ENCODE measurements at regions not wholly inside any gene's neighbourhood (a gene's known extent, or its start where the extent isn't known, plus 50 kb on each side); places are given as distances from the start of the nearest gene placed in this dataset.

DNA sequence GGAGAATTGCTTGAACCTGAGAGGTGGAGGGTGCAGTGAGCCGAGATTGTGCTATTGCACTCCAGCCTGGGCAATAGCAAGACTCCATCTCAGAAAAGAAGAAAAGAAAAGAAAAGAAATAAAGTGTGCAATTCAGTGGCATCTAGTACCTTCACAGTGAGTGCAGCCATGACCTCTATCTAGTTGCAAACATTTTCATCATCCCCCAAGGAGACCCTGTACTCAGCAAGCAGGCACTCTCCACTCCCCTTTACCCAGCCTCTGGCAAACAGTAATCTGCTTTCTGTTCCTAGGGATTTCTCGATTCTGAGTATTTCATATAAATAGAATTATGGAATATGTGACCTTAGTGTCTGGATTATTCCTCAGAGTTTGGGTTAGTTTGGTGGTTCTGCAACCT, 130.4 kb upstream of the ARL4C start:
- intact Hi-C loops (cut with micrococcal nuclease; ENCODE audit: unreplicated experiment), result no loop called here
- no peak for DNase-seq (ENCODE audit: low spot score)
- ChIA-PET CTCF (no interaction called here), POLR2A (ENCODE audit: low non-redundant PET) (no interaction called here)
- H3K4me3 ChIP-seq (ENCODE audit: low read depth, low read length, poor library complexity, severe bottlenecking), result no peak overlapping the region
- H3K36me3 ChIP-seq (ENCODE audit: insufficient read depth, low read length, poor library complexity, severe bottlenecking), result no peaks in the 10 kb centered on the region
- H3K27me3 ChIP-seq (replicated peaks; ENCODE audit: insufficient read depth, low read depth, low read length, poor library complexity), result no peaks in the 10 kb centered on the region
- TF ChIP-seq EZH2 (IDR thresholded peaks at IDR 0.05; ENCODE audit: borderline replicate concordance, low read depth, low read length, poor library complexity, severe bottlenecking), result no peak
- TF ChIP-seq, protein P1, sequence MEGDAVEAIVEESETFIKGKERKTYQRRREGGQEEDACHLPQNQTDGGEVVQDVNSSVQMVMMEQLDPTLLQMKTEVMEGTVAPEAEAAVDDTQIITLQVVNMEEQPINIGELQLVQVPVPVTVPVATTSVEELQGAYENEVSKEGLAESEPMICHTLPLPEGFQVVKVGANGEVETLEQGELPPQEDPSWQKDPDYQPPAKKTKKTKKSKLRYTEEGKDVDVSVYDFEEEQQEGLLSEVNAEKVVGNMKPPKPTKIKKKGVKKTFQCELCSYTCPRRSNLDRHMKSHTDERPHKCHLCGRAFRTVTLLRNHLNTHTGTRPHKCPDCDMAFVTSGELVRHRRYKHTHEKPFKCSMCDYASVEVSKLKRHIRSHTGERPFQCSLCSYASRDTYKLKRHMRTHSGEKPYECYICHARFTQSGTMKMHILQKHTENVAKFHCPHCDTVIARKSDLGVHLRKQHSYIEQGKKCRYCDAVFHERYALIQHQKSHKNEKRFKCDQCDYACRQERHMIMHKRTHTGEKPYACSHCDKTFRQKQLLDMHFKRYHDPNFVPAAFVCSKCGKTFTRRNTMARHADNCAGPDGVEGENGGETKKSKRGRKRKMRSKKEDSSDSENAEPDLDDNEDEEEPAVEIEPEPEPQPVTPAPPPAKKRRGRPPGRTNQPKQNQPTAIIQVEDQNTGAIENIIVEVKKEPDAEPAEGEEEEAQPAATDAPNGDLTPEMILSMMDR (conservative IDR thresholded peaks at IDR 0.05; ENCODE audit: low read depth, low read length), result no peak
- no peaks in the 10 kb centered on the region for H3K9me3 ChIP-seq (ENCODE audit: low read depth, low read length, poor library complexity, severe bottlenecking)
- BruUV-seq (replicated peaks), result no TSS peak
- peaks cover 17% of the 10 kb centered on the region for H3K4me1 ChIP-seq (ENCODE audit: insufficient read depth, low read length, poor library complexity, severe bottlenecking)
- no peak overlapping the region for H3K27ac ChIP-seq (ENCODE audit: low read depth, low read length, poor library complexity, severe bottlenecking)

DNA sequence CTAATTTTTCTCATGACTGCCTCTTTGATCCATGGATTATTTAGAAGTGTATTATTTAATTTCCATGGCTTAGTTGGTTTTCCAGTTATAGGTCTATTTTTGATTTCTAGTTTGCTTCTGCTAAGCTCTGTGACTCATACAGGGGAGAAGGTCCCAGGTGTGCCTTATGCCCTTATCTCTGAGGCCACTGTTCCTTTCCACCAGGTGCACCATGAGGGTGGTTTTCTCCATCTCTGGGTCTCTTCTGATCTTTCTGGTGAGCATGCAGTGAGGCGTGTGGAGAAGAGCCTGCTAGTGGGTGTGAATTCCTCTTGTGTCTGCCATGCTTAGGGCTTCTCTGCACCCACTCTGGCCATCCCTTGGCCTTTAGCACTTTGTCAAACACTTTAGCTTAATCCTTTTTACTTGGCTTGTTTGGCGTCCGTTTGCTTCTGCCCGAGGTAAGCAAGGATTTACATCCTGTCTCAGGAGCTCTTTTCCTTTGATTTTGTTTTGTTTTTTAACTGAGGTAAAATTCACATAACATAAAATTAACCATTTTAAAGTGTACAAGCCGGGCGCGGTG, 129.8 kb upstream of the ARL4C start:
- DNase-seq (ENCODE audit: low spot score), result no peak
- Histone ChIP-seq H3K27me3 (replicated peaks; ENCODE audit: insufficient read depth, low read depth, low read length, poor library complexity) (no peaks in the 10 kb centered on the region), H3K4me3 (ENCODE audit: low read depth, low read length, poor library complexity, severe bottlenecking) (no peak overlapping the region), H3K27ac (ENCODE audit: low read depth, low read length, poor library complexity, severe bottlenecking) (no peak overlapping the region), H3K36me3 (ENCODE audit: insufficient read depth, low read length, poor library complexity, severe bottlenecking) (no peaks in the 10 kb centered on the region), H3K4me1 (ENCODE audit: insufficient read depth, low read length, poor library complexity, severe bottlenecking) (peaks cover 18% of the 10 kb centered on the region), H3K9me3 (ENCODE audit: low read depth, low read length, poor library complexity, severe bottlenecking) (no peaks in the 10 kb centered on the region)
- intact Hi-C loops (cut with micrococcal nuclease; ENCODE audit: unreplicated experiment), result no loop called here
- ChIA-PET POLR2A (ENCODE audit: low non-redundant PET) (no interaction called here), CTCF (no interaction called here)
- no TSS peak for BruUV-seq (replicated peaks)
- TF ChIP-seq, protein P1 (conservative IDR thresholded peaks at IDR 0.05; ENCODE audit: low read depth, low read length), result no peak
- TF ChIP-seq EZH2 (IDR thresholded peaks at IDR 0.05; ENCODE audit: borderline replicate concordance, low read depth, low read length, poor library complexity, severe bottlenecking), result no peak

DNA sequence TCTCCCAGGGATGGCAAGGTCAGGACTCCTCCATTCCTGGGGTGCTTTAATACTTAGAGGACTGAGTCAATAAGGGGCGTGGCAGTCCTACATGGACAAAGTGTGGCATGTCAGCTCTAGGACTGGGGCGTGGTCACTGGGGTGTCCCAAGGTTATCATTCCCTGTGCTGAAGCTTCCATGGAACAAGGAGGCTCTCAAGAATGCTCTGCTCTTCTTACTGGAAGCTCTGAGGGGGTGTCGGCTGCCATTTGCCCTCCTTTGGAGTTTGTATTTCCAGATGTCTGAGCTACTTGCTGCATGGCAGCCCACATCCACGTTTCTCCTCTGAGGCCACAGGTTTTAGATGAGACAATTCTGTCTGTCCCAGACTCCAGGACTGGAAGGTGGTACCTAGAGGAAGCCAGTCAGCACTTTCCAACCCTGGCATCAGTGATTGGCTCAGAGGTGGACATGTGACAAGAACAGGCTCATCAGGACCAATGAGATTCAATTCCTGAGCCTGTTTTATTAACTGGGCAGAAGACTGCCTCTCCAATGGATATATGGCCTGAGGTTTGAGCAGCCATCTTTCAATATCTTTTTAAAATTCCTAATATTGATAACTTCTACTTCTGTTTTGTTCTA, 128.9 kb upstream of the ARL4C start:
- BruUV-seq (replicated peaks), result no TSS peak
- H3K9me3 ChIP-seq (ENCODE audit: low read depth, low read length, poor library complexity, severe bottlenecking), result no peaks in the 10 kb centered on the region
- H3K4me1 ChIP-seq (ENCODE audit: insufficient read depth, low read length, poor library complexity, severe bottlenecking), result peaks cover 23% of the 10 kb centered on the region
- ChIA-PET CTCF (no interaction called here), POLR2A (ENCODE audit: low non-redundant PET) (no interaction called here)
- no peaks in the 10 kb centered on the region for H3K27me3 ChIP-seq (replicated peaks; ENCODE audit: insufficient read depth, low read depth, low read length, poor library complexity)
- intact Hi-C loops (cut with micrococcal nuclease; ENCODE audit: unreplicated experiment), result no loop called here
- no peak for TF ChIP-seq EZH2 (IDR thresholded peaks at IDR 0.05; ENCODE audit: borderline replicate concordance, low read depth, low read length, poor library complexity, severe bottlenecking)
- TF ChIP-seq, protein P1 (conservative IDR thresholded peaks at IDR 0.05; ENCODE audit: low read depth, low read length), result no peak
- no peak for DNase-seq (ENCODE audit: low spot score)
- no peak overlapping the region for H3K4me3 ChIP-seq (ENCODE audit: low read depth, low read length, poor library complexity, severe bottlenecking)
- no peak overlapping the region for H3K27ac ChIP-seq (ENCODE audit: low read depth, low read length, poor library complexity, severe bottlenecking)
- no peaks in the 10 kb centered on the region for H3K36me3 ChIP-seq (ENCODE audit: insufficient read depth, low read length, poor library complexity, severe bottlenecking)

All from A673 (cell line).